ENCODE measurements at regions not wholly inside any gene's neighbourhood (a gene's known extent, or its start where the extent isn't known, plus 50 kb on each side); places are given as distances from the start of the nearest gene placed in this dataset.

DNA sequence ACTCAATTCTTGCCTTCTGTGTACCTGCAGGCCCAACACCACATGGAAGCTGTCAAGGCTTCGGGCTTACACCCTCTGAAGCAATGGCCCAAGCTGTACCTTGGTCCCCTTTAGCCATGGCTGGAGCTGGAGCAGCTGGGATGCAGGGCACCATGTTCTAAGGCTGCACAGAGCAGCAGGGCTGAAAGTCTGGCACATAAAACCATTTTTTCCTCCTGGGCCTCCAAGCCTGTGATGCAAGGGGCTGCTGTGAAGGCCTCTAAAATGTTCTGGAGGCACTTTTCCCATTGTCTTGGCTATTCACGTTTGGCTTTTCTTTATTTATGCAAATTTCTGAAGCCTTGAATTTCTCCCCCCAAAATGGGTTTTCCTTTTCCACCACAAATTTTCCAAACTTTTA lies 102.1 kb upstream of the SLC5A12 start:
- H3K79me1 ChIP-seq (ENCODE audit: insufficient read depth, low read depth, low read length, poor library complexity, severe bottlenecking) = no peaks in the 10 kb centered on the region
- Mint-ChIP-seq H3K36me3 (ENCODE audit: insufficient read depth in 1 of 3, low read depth in 3 of 3) (peaks cover 20 to 43% (median 36%) of the 10 kb centered on the region in 3 experiments), H3K4me3 (no peak overlapping the region), H3K27ac (no peak overlapping the region), H3K27me3 (ENCODE audit: low read depth) (no peaks in the 10 kb centered on the region; the same call in 1 of the 2 replicates), H3K9me3 (peaks cover 36 to 46% of the 10 kb centered on the region in 2 experiments), H3K4me1 (no peaks in the 10 kb centered on the region)
- no peak overlapping the region for H2BK15ac ChIP-seq (ENCODE audit: low read depth, low read length)
- H3K9ac ChIP-seq (ENCODE audit: extremely low read depth, insufficient read length, low read length) = no peak overlapping the region
- no peaks in the 10 kb centered on the region for H3K27me3 ChIP-seq (ENCODE audit: insufficient read depth, low read length)
- no peak overlapping the region for H3K4ac ChIP-seq (ENCODE audit: low read depth, low read length)
- H3T11ph ChIP-seq (ENCODE audit: low read length) = no peak overlapping the region
- H3K14ac ChIP-seq (ENCODE audit: insufficient read depth, low read length) = no peak overlapping the region
- H2BK20ac ChIP-seq (ENCODE audit: low read depth, low read length, poor library complexity, severe bottlenecking) = no peak overlapping the region
- H2BK5ac ChIP-seq (ENCODE audit: insufficient read length, low read length) = no peak overlapping the region
- H2BK12ac ChIP-seq (ENCODE audit: insufficient read length, low read depth, low read length) = no peak overlapping the region
- H2AFZ ChIP-seq (ENCODE audit: low read length) = no peak overlapping the region
- H4K20me1 ChIP-seq (ENCODE audit: control insufficient read depth, insufficient read depth, insufficient read length) = no peaks in the 10 kb centered on the region
- H4K5ac ChIP-seq (ENCODE audit: insufficient read length, low read depth, low read length) = no peak overlapping the region
- no peak overlapping the region for H2BK120ac ChIP-seq (ENCODE audit: low read depth, low read length, poor library complexity, severe bottlenecking)
- H3K4me1 ChIP-seq (ENCODE audit: insufficient read depth, low read length) = no peaks in the 10 kb centered on the region
- H2AK5ac ChIP-seq (ENCODE audit: insufficient read length, low read length) = no peak overlapping the region
- DNase-seq = no peak
- H3K23ac ChIP-seq (ENCODE audit: insufficient read length, low read depth, low read length) = no peak overlapping the region
- H4K8ac ChIP-seq (replicated peaks; ENCODE audit: insufficient read length, low read depth, low read length) = no peak overlapping the region
- TF ChIP-seq, protein P1, sequence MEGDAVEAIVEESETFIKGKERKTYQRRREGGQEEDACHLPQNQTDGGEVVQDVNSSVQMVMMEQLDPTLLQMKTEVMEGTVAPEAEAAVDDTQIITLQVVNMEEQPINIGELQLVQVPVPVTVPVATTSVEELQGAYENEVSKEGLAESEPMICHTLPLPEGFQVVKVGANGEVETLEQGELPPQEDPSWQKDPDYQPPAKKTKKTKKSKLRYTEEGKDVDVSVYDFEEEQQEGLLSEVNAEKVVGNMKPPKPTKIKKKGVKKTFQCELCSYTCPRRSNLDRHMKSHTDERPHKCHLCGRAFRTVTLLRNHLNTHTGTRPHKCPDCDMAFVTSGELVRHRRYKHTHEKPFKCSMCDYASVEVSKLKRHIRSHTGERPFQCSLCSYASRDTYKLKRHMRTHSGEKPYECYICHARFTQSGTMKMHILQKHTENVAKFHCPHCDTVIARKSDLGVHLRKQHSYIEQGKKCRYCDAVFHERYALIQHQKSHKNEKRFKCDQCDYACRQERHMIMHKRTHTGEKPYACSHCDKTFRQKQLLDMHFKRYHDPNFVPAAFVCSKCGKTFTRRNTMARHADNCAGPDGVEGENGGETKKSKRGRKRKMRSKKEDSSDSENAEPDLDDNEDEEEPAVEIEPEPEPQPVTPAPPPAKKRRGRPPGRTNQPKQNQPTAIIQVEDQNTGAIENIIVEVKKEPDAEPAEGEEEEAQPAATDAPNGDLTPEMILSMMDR (conservative IDR thresholded peaks at IDR 0.05) = no peak
- peaks cover 10% of the 10 kb centered on the region for H3K9me3 ChIP-seq (ENCODE audit: control insufficient read depth, low read depth, low read length)
- H3K79me2 ChIP-seq (ENCODE audit: insufficient read depth, low read length) = no peaks in the 10 kb centered on the region
- no peak overlapping the region for H3K56ac ChIP-seq (ENCODE audit: insufficient read length, low read depth, low read length)
- H4K91ac ChIP-seq (ENCODE audit: insufficient read length, low read depth, low read length) = no peak overlapping the region
- H3K23me2 ChIP-seq (ENCODE audit: insufficient read length, low read depth, low read length, poor library complexity, severe bottlenecking) = no peaks in the 10 kb centered on the region
- WGBS (ENCODE audit: extremely low coverage, insufficient read length, low lambda C conversion rate) = no CpG with 5 or more reads among the region's 2 CpGs
- no peak overlapping the region for H3K18ac ChIP-seq (ENCODE audit: insufficient read length, low read depth, low read length)
- no peak overlapping the region for H3K27ac ChIP-seq (ENCODE audit: insufficient read length, low read depth, low read length)
- H3K4me2 ChIP-seq (ENCODE audit: insufficient read depth, insufficient read length, low read length) = no peak overlapping the region
